Endothelial cell of umbilical vein (primary cell): ENCODE measurements at regions not wholly inside any gene's neighbourhood (a gene's known extent, or its start where the extent isn't known, plus 50 kb on each side); places are given as distances from the start of the nearest gene placed in this dataset.

Source experiments
- BruUV-seq: library from RNA; stranded (reverse); fragments of 400-500 nt; replicated peaks from 2 replicates; lab custom pipeline; 2021; lab: Mats Ljungman, UMichigan
- CTCF ChIA-PET: fragments of 300-600, 350-600 bp; sonication (Branson Sonifier 250); formaldehyde crosslinking; loops from one replicate; lab custom pipeline; 2021; ENCODE audit warnings: antibody characterized with exemption, inconsistent platforms; lab: Charles Lee
- POLR2A ChIA-PET: fragments of 300-600, 350-600 bp; sonication (Branson Sonifier 250); formaldehyde crosslinking; loops from one replicate; lab custom pipeline; 2021; ENCODE audit warnings: antibody characterized with exemption, inconsistent platforms; lab: Charles Lee
- DNase-seq: peaks from one replicate; pipeline ENCODE4 v3.0.0-alpha.2; 2011; ENCODE audit warnings: low read depth, low spot score
- FAIRE-seq: peaks from 2 replicates; lab custom pipeline; 2011; peaks lifted over from hg19 to GRCh38; lab: Jason Lieb, UNC
- H2AFZ ChIP-seq: 2 replicates; pipeline ENCODE4 v1.6.0; 2012; ENCODE audit warnings: low read depth, low read length, control low read depth, inconsistent platforms
- H3K27ac ChIP-seq: 2 replicates; pipeline ENCODE4 v1.5.1; 2011; ENCODE audit warnings: low read depth, mild to moderate bottlenecking, control low read depth, low read length, moderate library complexity; ENCODE audit not compliant: insufficient read depth
- H3K27me3 ChIP-seq, 2 experiments: 2 replicates each; pipeline versions ENCODE4 v1.6.0 to v1.6.1; 2011; ENCODE audit warnings: low read length in 2 of 2, mixed read lengths in 1 of 2; ENCODE audit not compliant: control insufficient read depth in 2 of 2, insufficient read depth in 2 of 2
- H3K36me3 ChIP-seq, 2 experiments: 2 replicates in 1 of 2; 3 replicates in 1 of 2; pipeline ENCODE4 v1.5.1; 2011; ENCODE audit warnings: low read length in 2 of 2, mild to moderate bottlenecking in 1 of 2, moderate library complexity in 1 of 2; ENCODE audit not compliant: control insufficient read depth in 2 of 2, insufficient read depth in 2 of 2; ENCODE audit errors: extremely low read depth in 1 of 2
- H3K4me1 ChIP-seq: 3 replicates; pipeline ENCODE4 v1.5.1; 2011; ENCODE audit warnings: mild to moderate bottlenecking, low read length; ENCODE audit not compliant: control insufficient read depth, insufficient read depth; ENCODE audit errors: extremely low read depth
- H3K4me2 ChIP-seq: 2 replicates; pipeline ENCODE4 v1.6.1; 2011; ENCODE audit warnings: low read length, control low read depth, mixed read lengths; ENCODE audit not compliant: insufficient read depth
- H3K4me3 ChIP-seq, 3 experiments: fragments of 200-600 bp in 1 of 3; sonication (generic), shearing (Covaris generic) in 1 of 3; replicated peaks in 1 of 3; 2 replicates each; pipeline ENCODE4 v1.5.1; 2011 to 2016; ENCODE audit warnings: control low read depth in 3 of 3, low read length in 3 of 3, mild to moderate bottlenecking in 2 of 3, inconsistent platforms in 1 of 3, low read depth in 1 of 3, moderate library complexity in 1 of 3; ENCODE audit not compliant: insufficient read depth in 1 of 3
- H3K79me2 ChIP-seq: 2 replicates; pipeline ENCODE4 v1.6.0; 2012; ENCODE audit warnings: low read length, inconsistent platforms; ENCODE audit not compliant: control insufficient read depth, insufficient read depth
- H3K9ac ChIP-seq: replicated peaks from 2 replicates; pipeline ENCODE3; 2011; ENCODE audit warnings: low read length, control low read depth; ENCODE audit not compliant: insufficient read depth; ENCODE audit errors: extremely low read depth
- H3K9me1 ChIP-seq: replicated peaks from 3 replicates; pipeline ENCODE4 v1.6.0; 2011; ENCODE audit warnings: mild to moderate bottlenecking, low read length; ENCODE audit not compliant: control insufficient read depth, insufficient read depth; ENCODE audit errors: extremely low read depth
- H3K9me3 ChIP-seq: replicated peaks from 2 replicates; pipeline ENCODE4 v1.5.1; 2012; ENCODE audit warnings: low read length, inconsistent platforms; ENCODE audit not compliant: control insufficient read depth, insufficient read depth
- H4K20me1 ChIP-seq: replicated peaks from 2 replicates; pipeline ENCODE3; 2011; ENCODE audit warnings: mild to moderate bottlenecking, low read length; ENCODE audit not compliant: control insufficient read depth, insufficient read depth; ENCODE audit errors: extremely low read depth
- EZH2 ChIP-seq: IDR thresholded peaks from 2 replicates; pipeline ENCODE4 v1.6.1; 2012; ENCODE audit warnings: borderline replicate concordance, low read depth, mild to moderate bottlenecking, moderate library complexity, low read length, inconsistent platforms; ENCODE audit not compliant: severe bottlenecking
- FOS ChIP-seq: IDR thresholded peaks from 2 replicates; pipeline ENCODE4 v1.6.1; 2011; ENCODE audit warnings: mild to moderate bottlenecking, low read length, moderate library complexity, borderline replicate concordance; ENCODE audit not compliant: insufficient read depth
- GATA2 ChIP-seq: IDR thresholded peaks from 2 replicates; pipeline ENCODE4 v1.7.0; 2011; ENCODE audit warnings: low read depth, mild to moderate bottlenecking, moderate library complexity, mixed read lengths, low read length; ENCODE audit not compliant: insufficient read length, insufficient read depth
- JUN ChIP-seq: IDR thresholded peaks from 2 replicates; pipeline ENCODE4 v1.6.1; 2011; ENCODE audit warnings: borderline replicate concordance, low read depth; ENCODE audit not compliant: insufficient read length, insufficient read depth
- MAX ChIP-seq: IDR thresholded peaks from 2 replicates; pipeline ENCODE4 v1.6.1; 2011; ENCODE audit not compliant: insufficient read depth, insufficient read length
- MYC ChIP-seq: IDR thresholded peaks from one replicate; pipeline ENCODE4 v1.6.1; 2011; ENCODE audit warnings: mild to moderate bottlenecking, low read depth, low read length
- POLR2A ChIP-seq: IDR thresholded peaks from 2 replicates; pipeline ENCODE4 v1.6.1; 2012; ENCODE audit warnings: low read depth, mild to moderate bottlenecking, control low read depth, low read length
- POLR2AphosphoS5 ChIP-seq: IDR thresholded peaks from 2 replicates; pipeline ENCODE4 v1.6.1; 2012; ENCODE audit warnings: low read depth, mild to moderate bottlenecking, control low read depth, low read length, moderate library complexity; ENCODE audit not compliant: insufficient read depth
- dilution Hi-C: fragments of 300-500 bp; cut with MboI; formaldehyde crosslinking; loops from one replicate; pipeline ENCODE4 v1.15.0; 2019; ENCODE audit warnings: low sequenced_read_pairs; ENCODE audit not compliant: extremely low pct_ligation_motif_present
- intact Hi-C: fragments of 100-400 bp; cut with micrococcal nuclease; formaldehyde crosslinking; loops from one replicate; pipeline ENCODE4 v1.10.0; 2022
- TF ChIP-seq, protein P1 (sequence below), 2 donors: IDR thresholded peaks; 1 replicate in 1 of 2; 2 replicates in 1 of 2; pipeline ENCODE4 v1.5.1; 2011; ENCODE audit warnings: low read length in 2 of 2, mild to moderate bottlenecking in 2 of 2, moderate library complexity in 2 of 2, control low read depth in 1 of 2, inconsistent platforms in 1 of 2, low read depth in 1 of 2; ENCODE audit not compliant: insufficient read depth in 1 of 2; ENCODE audit errors: extremely low read depth in 1 of 2

DNA sequence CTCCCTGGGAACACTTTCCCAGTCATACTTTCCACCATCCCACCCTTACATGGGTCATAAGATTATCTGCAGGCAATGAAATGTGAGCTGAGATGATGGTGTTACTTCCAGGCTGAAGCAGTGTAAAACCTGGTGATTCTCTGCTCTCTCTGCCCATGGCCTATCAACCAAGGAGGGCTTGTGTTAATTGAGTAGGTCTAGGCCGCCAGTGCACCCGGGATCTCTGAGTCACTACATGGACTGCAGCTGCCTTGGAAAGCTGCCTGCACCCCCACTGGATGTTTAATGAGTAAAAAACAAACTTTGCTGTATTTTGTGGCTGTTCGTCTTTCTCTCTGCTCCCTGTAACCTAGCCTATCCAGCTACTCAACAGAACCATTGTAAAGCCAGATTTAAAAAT, 451.7 kb upstream of the SMIM21 start:
- POLR2A ChIA-PET, result no interaction called here
- intact Hi-C loops, result no loop called here
- DNase-seq (no peak), FAIRE-seq (no peak)
- Histone ChIP-seq H3K4me3 (no peak overlapping the region), H3K9ac (no peak overlapping the region), H2AFZ (no peak overlapping the region), H3K4me1 (no peaks in the 10 kb centered on the region), H3K36me3 (no peaks in the 10 kb centered on the region), H3K9me1 (no peaks in the 10 kb centered on the region), H4K20me1 (no peaks in the 10 kb centered on the region), H3K4me2 (no peak overlapping the region), H3K79me2 (no peaks in the 10 kb centered on the region), H3K9me3 (peaks cover 6% of the 10 kb centered on the region), H3K27ac (no peak overlapping the region), H3K27me3 (no peaks in the 10 kb centered on the region)
- CTCF ChIA-PET, result no interaction called here
- TF ChIP-seq JUN (no peak), MAX (no peak), POLR2AphosphoS5 (no peak), POLR2A (no peak), FOS (no peak), MYC (no peak), EZH2 (no peak), GATA2 (no peak)
- TF ChIP-seq, protein P1, sequence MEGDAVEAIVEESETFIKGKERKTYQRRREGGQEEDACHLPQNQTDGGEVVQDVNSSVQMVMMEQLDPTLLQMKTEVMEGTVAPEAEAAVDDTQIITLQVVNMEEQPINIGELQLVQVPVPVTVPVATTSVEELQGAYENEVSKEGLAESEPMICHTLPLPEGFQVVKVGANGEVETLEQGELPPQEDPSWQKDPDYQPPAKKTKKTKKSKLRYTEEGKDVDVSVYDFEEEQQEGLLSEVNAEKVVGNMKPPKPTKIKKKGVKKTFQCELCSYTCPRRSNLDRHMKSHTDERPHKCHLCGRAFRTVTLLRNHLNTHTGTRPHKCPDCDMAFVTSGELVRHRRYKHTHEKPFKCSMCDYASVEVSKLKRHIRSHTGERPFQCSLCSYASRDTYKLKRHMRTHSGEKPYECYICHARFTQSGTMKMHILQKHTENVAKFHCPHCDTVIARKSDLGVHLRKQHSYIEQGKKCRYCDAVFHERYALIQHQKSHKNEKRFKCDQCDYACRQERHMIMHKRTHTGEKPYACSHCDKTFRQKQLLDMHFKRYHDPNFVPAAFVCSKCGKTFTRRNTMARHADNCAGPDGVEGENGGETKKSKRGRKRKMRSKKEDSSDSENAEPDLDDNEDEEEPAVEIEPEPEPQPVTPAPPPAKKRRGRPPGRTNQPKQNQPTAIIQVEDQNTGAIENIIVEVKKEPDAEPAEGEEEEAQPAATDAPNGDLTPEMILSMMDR (IDR thresholded peaks at IDR 0.05; ENCODE audit: extremely low read depth in 1 of 2, insufficient read depth in 1 of 2, low read depth in 1 of 2, low read length in 2 of 2), result no peak
- dilution Hi-C loops, result no loop called here
- no TSS peak for BruUV-seq
